ENCODE measurements at regions not wholly inside any gene's neighbourhood (a gene's known extent, or its start where the extent isn't known, plus 50 kb on each side); places are given as distances from the start of the nearest gene placed in this dataset.

- Mint-ChIP-seq H3K4me1 (ENCODE audit: unreplicated experiment) (no peaks in the 10 kb centered on the region), H3K36me3 (ENCODE audit: unreplicated experiment) (no peaks in the 10 kb centered on the region), H3K27me3 (ENCODE audit: unreplicated experiment) (no peaks in the 10 kb centered on the region), H3K27ac (ENCODE audit: unreplicated experiment) (no peak overlapping the region), H3K9me3 (ENCODE audit: unreplicated experiment) (no peaks in the 10 kb centered on the region), H3K4me3 (ENCODE audit: unreplicated experiment) (no peak overlapping the region)
- DNase-seq (ENCODE audit: extremely low spot score, unreplicated experiment), result no peak
- TF ChIP-seq CTCF (IDR thresholded peaks at IDR 0.05), result no peak
Measured at GRCh38 chr2:51734115-51734514, 702.2 kb upstream of the NRXN1 start.

GRCh38 chr2:51723691-51724090, 691.8 kb upstream of the NRXN1 start:
- Mint-ChIP-seq H3K36me3 (ENCODE audit: unreplicated experiment) (no peaks in the 10 kb centered on the region), H3K27me3 (ENCODE audit: unreplicated experiment) (no peaks in the 10 kb centered on the region), H3K9me3 (ENCODE audit: unreplicated experiment) (no peaks in the 10 kb centered on the region), H3K27ac (ENCODE audit: unreplicated experiment) (no peak overlapping the region), H3K4me3 (ENCODE audit: unreplicated experiment) (no peak overlapping the region), H3K4me1 (ENCODE audit: unreplicated experiment) (no peaks in the 10 kb centered on the region)
- DNase-seq (ENCODE audit: extremely low spot score, unreplicated experiment), result no peak
- TF ChIP-seq CTCF (IDR thresholded peaks at IDR 0.05), result no peak

GRCh38 chr2:51722311-51722710, 690.4 kb upstream of the NRXN1 start:
- H3K4me1 Mint-ChIP-seq (ENCODE audit: unreplicated experiment), result no peaks in the 10 kb centered on the region
- no peaks in the 10 kb centered on the region for H3K9me3 Mint-ChIP-seq (ENCODE audit: unreplicated experiment)
- no peak overlapping the region for H3K4me3 Mint-ChIP-seq (ENCODE audit: unreplicated experiment)
- no peak for TF ChIP-seq CTCF (IDR thresholded peaks at IDR 0.05)
- DNase-seq (ENCODE audit: extremely low spot score, unreplicated experiment), result no peak
- H3K36me3 Mint-ChIP-seq (ENCODE audit: unreplicated experiment), result no peaks in the 10 kb centered on the region
- H3K27ac Mint-ChIP-seq (ENCODE audit: unreplicated experiment), result no peak overlapping the region
- no peaks in the 10 kb centered on the region for H3K27me3 Mint-ChIP-seq (ENCODE audit: unreplicated experiment)

- no peak for DNase-seq (ENCODE audit: extremely low spot score, unreplicated experiment)
- no peak for TF ChIP-seq CTCF (IDR thresholded peaks at IDR 0.05)
Measured at GRCh38 chr2:51720826-51721225, 688.9 kb upstream of the NRXN1 start.

DNA sequence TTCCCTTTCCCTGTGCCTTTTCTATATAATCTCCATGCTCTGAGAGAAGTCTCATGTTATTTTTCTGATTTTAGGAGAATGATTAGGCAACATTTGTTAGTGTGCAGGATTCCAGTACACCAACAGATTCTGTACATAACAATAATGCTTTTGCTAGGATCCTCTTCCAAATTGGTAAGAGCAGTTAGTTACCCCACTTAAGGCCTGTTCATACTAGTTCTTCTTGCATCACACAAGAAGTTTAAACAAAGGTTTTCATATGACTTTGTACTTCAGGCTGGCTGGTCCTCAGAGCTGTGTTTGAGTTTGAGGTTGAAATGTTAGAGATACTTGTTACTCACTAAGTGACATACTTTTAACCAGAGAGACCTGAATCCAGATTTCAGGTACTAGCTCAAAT, 686.9 kb upstream of the NRXN1 start:
- no peak for TF ChIP-seq CTCF (IDR thresholded peaks at IDR 0.05)
- no peaks in the 10 kb centered on the region for H3K4me1 Mint-ChIP-seq (ENCODE audit: unreplicated experiment)
- no peaks in the 10 kb centered on the region for H3K27me3 Mint-ChIP-seq (ENCODE audit: unreplicated experiment)
- H3K9me3 Mint-ChIP-seq (ENCODE audit: unreplicated experiment), result peaks cover 12% of the 10 kb centered on the region
- H3K36me3 Mint-ChIP-seq (ENCODE audit: unreplicated experiment), result no peaks in the 10 kb centered on the region
- no peak overlapping the region for H3K27ac Mint-ChIP-seq (ENCODE audit: unreplicated experiment)
- DNase-seq (ENCODE audit: extremely low spot score, unreplicated experiment), result no peak
- no peak overlapping the region for H3K4me3 Mint-ChIP-seq (ENCODE audit: unreplicated experiment)

More at GRCh38 chr2:51720826-51721225, 688.9 kb upstream of the NRXN1 start:
- no peaks in the 10 kb centered on the region for H3K9me3 Mint-ChIP-seq (ENCODE audit: unreplicated experiment)
- no peaks in the 10 kb centered on the region for H3K36me3 Mint-ChIP-seq (ENCODE audit: unreplicated experiment)
- no peaks in the 10 kb centered on the region for H3K4me1 Mint-ChIP-seq (ENCODE audit: unreplicated experiment)
- H3K27ac Mint-ChIP-seq (ENCODE audit: unreplicated experiment), result no peak overlapping the region
- no peak overlapping the region for H3K4me3 Mint-ChIP-seq (ENCODE audit: unreplicated experiment)
- H3K27me3 Mint-ChIP-seq (ENCODE audit: unreplicated experiment), result no peaks in the 10 kb centered on the region
